ENCODE measurements at regions not wholly inside any gene's neighbourhood (a gene's known extent, or its start where the extent isn't known, plus 50 kb on each side); places are given as distances from the start of the nearest gene placed in this dataset.

- no peaks in the 10 kb centered on the region for H3K9me3 ChIP-seq (ENCODE audit: control insufficient read depth, insufficient read depth, low read depth, low read length)
- no peaks in the 10 kb centered on the region for H3K4me1 ChIP-seq (ENCODE audit: control insufficient read depth, insufficient read depth, low read length)
- no peaks in the 10 kb centered on the region for H3K36me3 ChIP-seq (ENCODE audit: control insufficient read depth in 2 of 2, insufficient read depth in 1 of 2, low read length in 2 of 2)
- H3K27ac ChIP-seq (ENCODE audit: extremely low read depth, low read depth, low read length): no peak overlapping the region
- ChIA-PET CTCF (no interaction called here), POLR2A (no interaction called here)
- no peak overlapping the region for H3K4me3 ChIP-seq (ENCODE audit: low read depth, low read length)
- TF ChIP-seq ZNF571 (tag by site-specific recombination; IDR thresholded peaks at IDR 0.05): no peak
These were observed 93.4 kb downstream of the TENT5D start for GRCh38 chrX:80513625-80514024.

- ChIA-PET CTCF (no interaction called here), POLR2A (no interaction called here)
- Histone ChIP-seq H3K27ac (ENCODE audit: extremely low read depth, low read depth, low read length) (no peak overlapping the region), H3K4me3 (ENCODE audit: low read depth, low read length) (no peak overlapping the region), H3K9me3 (ENCODE audit: control insufficient read depth, insufficient read depth, low read depth, low read length) (no peaks in the 10 kb centered on the region), H3K4me1 (ENCODE audit: control insufficient read depth, insufficient read depth, low read length) (no peaks in the 10 kb centered on the region), H3K36me3 (ENCODE audit: control insufficient read depth in 2 of 2, insufficient read depth in 1 of 2, low read length in 2 of 2) (no peaks in the 10 kb centered on the region)
- no peak for TF ChIP-seq ZBTB20 (tag by site-specific recombination; IDR thresholded peaks at IDR 0.05)
- TF ChIP-seq ZSCAN18 (tag by site-specific recombination; IDR thresholded peaks at IDR 0.05): no peak
- no peak for TF ChIP-seq ZNF132 (tag by site-specific recombination; IDR thresholded peaks at IDR 0.05; ENCODE audit: borderline replicate concordance)
- TF ChIP-seq PATZ1 (tag by site-specific recombination; IDR thresholded peaks at IDR 0.05): no peak
- TF ChIP-seq GLI4 (tag by site-specific recombination; IDR thresholded peaks at IDR 0.05): no peak
These were observed 116.8 kb downstream of the TENT5D start for GRCh38 chrX:80537096-80537495.

- Histone ChIP-seq H3K36me3 (ENCODE audit: control insufficient read depth in 2 of 2, insufficient read depth in 1 of 2, low read length in 2 of 2) (no peaks in the 10 kb centered on the region), H3K4me1 (ENCODE audit: control insufficient read depth, insufficient read depth, low read length) (no peaks in the 10 kb centered on the region), H3K27ac (ENCODE audit: extremely low read depth, low read depth, low read length) (no peak overlapping the region), H3K4me3 (ENCODE audit: low read depth, low read length) (no peak overlapping the region), H3K9me3 (ENCODE audit: control insufficient read depth, insufficient read depth, low read depth, low read length) (no peaks in the 10 kb centered on the region)
- ChIA-PET CTCF (interaction anchor here (0.6 kb wide), 1 partner anchor 829 kb away, joined by 3 read pairs; no protein-coding TSS in a partner anchor), POLR2A (no interaction called here)
- TF ChIP-seq ZNF133 (tag by site-specific recombination; IDR thresholded peaks at IDR 0.05) (no peak), ZNF501 (tag by site-specific recombination; IDR thresholded peaks at IDR 0.05) (no peak), ZNF362 (tag by site-specific recombination; IDR thresholded peaks at IDR 0.05) (no peak), KLF7 (tag by site-specific recombination; IDR thresholded peaks at IDR 0.05; ENCODE audit: borderline replicate concordance) (no peak), ZNF548 (tag by site-specific recombination; IDR thresholded peaks at IDR 0.05) (no peak), ZNF341 (tag by site-specific recombination; IDR thresholded peaks at IDR 0.05; ENCODE audit: low read depth) (no peak), HIC1 (tag by site-specific recombination; IDR thresholded peaks at IDR 0.05) (no peak)
These were observed 130.5 kb downstream of the TENT5D start for GRCh38 chrX:80550722-80551121.

All from HEK293 (cell line).